ENCODE measurements at regions not wholly inside any gene's neighbourhood (a gene's known extent, or its start where the extent isn't known, plus 50 kb on each side); places are given as distances from the start of the nearest gene placed in this dataset.

GRCh38 chr11:134661660-134662059, 249.6 kb upstream of the B3GAT1 start:
- DNase-seq: peak; percentile 33

GRCh38 chr11:134660416-134660815, 248.4 kb upstream of the B3GAT1 start:
- DNase-seq: peak; percentile 22

GRCh38 chr11:134659882-134660281, 247.8 kb upstream of the B3GAT1 start:
- DNase-seq: peak; percentile 12

GRCh38 chr11:134658481-134659225, 246.6 kb upstream of the B3GAT1 start:
- DNase-seq: peak; percentile 37

- DNase-seq: peak; percentile 30
Measured at GRCh38 chr11:134657631-134658030, 245.6 kb upstream of the B3GAT1 start.

- DNase-seq: peak; percentile 51
Measured at GRCh38 chr11:134656861-134657540, 245.0 kb upstream of the B3GAT1 start.

- DNase-seq: peak; percentile 35
Measured at GRCh38 chr11:134656086-134656840, 244.2 kb upstream of the B3GAT1 start.

GRCh38 chr11:134655189-134655989, 243.3 kb upstream of the B3GAT1 start:
- peak; percentile 47 for DNase-seq

- DNase-seq: peak; percentile 63
Measured at GRCh38 chr11:134654161-134654915, 242.3 kb upstream of the B3GAT1 start.

- peak; percentile 39 for DNase-seq
Measured at GRCh38 chr11:134652586-134653255, 240.7 kb upstream of the B3GAT1 start.

GRCh38 chr11:134647066-134647743, 235.2 kb upstream of the B3GAT1 start:
- peak; percentile 43 for DNase-seq

GRCh38 chr11:134646561-134646960, 234.5 kb upstream of the B3GAT1 start:
- peak; percentile 23 for DNase-seq

- peak; percentile 51 for DNase-seq
Measured at GRCh38 chr11:134645576-134645975, 233.5 kb upstream of the B3GAT1 start.

GRCh38 chr11:134644476-134645456, 232.7 kb upstream of the B3GAT1 start:
- DNase-seq: peak; percentile 70

GRCh38 chr11:134643115-134644012, 231.3 kb upstream of the B3GAT1 start:
- DNase-seq: peak; percentile 85

- peak; percentile 37 for DNase-seq
Measured at GRCh38 chr11:134642206-134642605, 230.2 kb upstream of the B3GAT1 start.

- DNase-seq: peak; percentile 24
Measured at GRCh38 chr11:134640971-134641968, 229.2 kb upstream of the B3GAT1 start.
